ENCODE measurements at regions not wholly inside any gene's neighbourhood (a gene's known extent, or its start where the extent isn't known, plus 50 kb on each side); places are given as distances from the start of the nearest gene placed in this dataset.
"Not testable (repeated sequence)": the region's sequence is repeated elsewhere in the genome, so short reads cannot be mapped to it uniquely, and the experiment has no call there.

- DNase-seq = no peak
These were observed 206.6 kb downstream of the SPRY1 start for GRCh38 chr4:123603165-123603564.

- DNase-seq = not testable (repeated sequence)
These were observed 209.2 kb downstream of the SPRY1 start for GRCh38 chr4:123605797-123606196.

GRCh38 chr4:123606336-123606735 lies 209.7 kb downstream of the SPRY1 start:
- no peak for DNase-seq

GRCh38 chr4:123606946-123607542 lies 210.4 kb downstream of the SPRY1 start:
- DNase-seq = peak in 1 of 2 donors; percentile 55

GRCh38 chr4:123609829-123610228 lies 213.2 kb downstream of the SPRY1 start:
- no peak for DNase-seq

- DNase-seq = no peak
These were observed 217.2 kb downstream of the SPRY1 start for GRCh38 chr4:123613586-123614344.

- DNase-seq = no peak
These were observed 219.3 kb downstream of the SPRY1 start for GRCh38 chr4:123615901-123616300.

- DNase-seq = peak; percentile 77 to 81
These were observed 220.4 kb downstream of the SPRY1 start for GRCh38 chr4:123616951-123617461.

GRCh38 chr4:123617791-123618190 lies 221.2 kb downstream of the SPRY1 start:
- DNase-seq = no peak

GRCh38 chr4:123618606-123619005 lies 222.0 kb downstream of the SPRY1 start:
- DNase-seq = peak; percentile 20 to 66

- DNase-seq = no peak
These were observed 222.7 kb downstream of the SPRY1 start for GRCh38 chr4:123619326-123619725.

GRCh38 chr4:123619895-123620294 lies 223.3 kb downstream of the SPRY1 start:
- DNase-seq = no peak

- DNase-seq = peak in 1 of 2 donors; percentile 21
These were observed 224.6 kb downstream of the SPRY1 start for GRCh38 chr4:123621072-123621705.

- no peak for DNase-seq
These were observed 226.0 kb downstream of the SPRY1 start for GRCh38 chr4:123622572-123622971.

- no peak for DNase-seq
These were observed 227.0 kb downstream of the SPRY1 start for GRCh38 chr4:123623611-123624010.

- no peak for DNase-seq
These were observed 228.4 kb downstream of the SPRY1 start for GRCh38 chr4:123624959-123625358.

- DNase-seq = no peak
These were observed 231.7 kb downstream of the SPRY1 start for GRCh38 chr4:123628288-123628687.

GRCh38 chr4:123631786-123632692 lies 235.4 kb downstream of the SPRY1 start:
- DNase-seq = no peak

- DNase-seq = no peak
These were observed 236.1 kb downstream of the SPRY1 start for GRCh38 chr4:123632693-123633030.

GRCh38 chr4:123638834-123639233 lies 242.2 kb downstream of the SPRY1 start:
- no peak for DNase-seq

GRCh38 chr4:123640271-123640670 lies 243.7 kb downstream of the SPRY1 start:
- no peak for DNase-seq

- no peak for DNase-seq
These were observed 244.2 kb downstream of the SPRY1 start for GRCh38 chr4:123640824-123641223.

GRCh38 chr4:123643691-123644090 lies 247.1 kb downstream of the SPRY1 start:
- DNase-seq = no peak
